ENCODE measurements at regions not wholly inside any gene's neighbourhood (a gene's known extent, or its start where the extent isn't known, plus 50 kb on each side); places are given as distances from the start of the nearest gene placed in this dataset.

GRCh38 chr1:4330805-4331766, 323.3 kb upstream of the AJAP1 start:
- DNase-seq, result no peak

GRCh38 chr1:4331767-4332163, 322.6 kb upstream of the AJAP1 start:
- DNase-seq, result no peak

GRCh38 chr1:4336507-4336906, 317.9 kb upstream of the AJAP1 start:
- DNase-seq, result no peak

DNA sequence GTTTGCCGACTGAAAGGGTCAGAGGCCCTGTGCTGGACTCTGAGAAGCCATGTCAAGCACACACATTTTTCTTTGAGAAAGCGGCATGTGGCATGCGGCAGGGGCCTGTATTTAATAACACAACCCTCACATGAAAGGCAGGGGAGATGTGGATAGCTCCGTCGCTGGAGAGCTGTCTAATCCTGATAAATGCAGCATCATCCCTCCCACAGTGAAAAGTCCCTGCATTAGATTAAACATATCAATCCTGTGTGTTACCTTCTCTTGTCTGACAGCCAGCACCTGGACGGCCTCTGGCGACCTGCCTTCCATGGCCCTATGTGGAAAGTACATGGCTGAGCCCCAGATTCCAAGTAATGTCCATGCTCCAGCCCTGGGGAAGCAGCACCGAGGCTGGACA, 313.0 kb upstream of the AJAP1 start:
- no peak for DNase-seq

DNA sequence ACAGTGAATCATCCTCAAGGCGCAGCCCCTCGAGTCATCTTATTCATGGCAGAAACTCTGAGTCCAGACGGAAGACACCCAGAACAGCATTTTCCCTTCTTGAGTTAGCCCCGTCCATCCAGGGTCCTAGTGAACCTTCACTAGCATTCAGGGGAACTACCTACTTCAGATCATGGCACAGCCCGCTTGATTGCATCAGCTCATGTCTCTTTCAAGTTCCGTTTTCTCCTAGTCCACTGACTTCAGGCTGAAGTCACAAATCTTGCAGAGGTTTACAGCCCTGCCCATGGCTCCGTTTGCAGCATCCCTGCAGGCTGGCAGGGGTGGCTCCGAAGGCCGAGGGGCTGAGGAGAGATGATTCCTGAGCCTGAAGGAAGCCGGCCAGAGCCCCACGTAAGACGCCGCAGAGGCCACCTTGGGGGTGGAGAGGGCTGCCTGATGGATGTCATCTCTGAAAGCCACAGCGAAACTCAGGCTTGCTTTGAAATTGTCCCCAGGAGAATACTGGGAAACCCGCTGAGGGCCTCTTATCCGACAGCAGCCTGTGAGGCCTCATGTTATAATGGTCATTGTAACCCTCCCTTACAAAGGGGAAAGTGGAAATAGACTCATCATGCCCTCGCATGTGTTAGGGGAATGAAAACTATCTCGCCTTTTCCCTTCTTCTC, 310.2 kb upstream of the AJAP1 start:
- DNase-seq, result no peak

DNA sequence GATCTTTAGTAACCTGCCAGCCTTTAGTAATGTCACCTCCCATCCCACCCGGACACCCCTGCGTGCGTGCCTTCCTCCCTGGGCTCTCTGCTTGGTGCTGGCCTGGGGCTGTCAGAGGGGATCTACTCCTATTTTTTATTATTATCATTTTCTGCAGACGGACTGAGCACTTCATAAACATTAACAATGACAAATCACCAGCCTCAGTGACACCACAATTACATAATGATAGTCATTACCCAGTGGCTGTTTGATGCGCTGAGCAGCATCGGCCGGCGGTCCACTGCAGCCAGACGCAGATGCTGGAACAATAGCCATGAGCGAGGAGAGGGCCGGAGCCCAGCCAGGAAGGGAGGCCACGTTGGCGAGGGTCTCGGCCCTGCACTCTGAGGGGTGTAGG, 309.3 kb upstream of the AJAP1 start:
- no peak for DNase-seq

- no peak for DNase-seq
These were observed 308.3 kb upstream of the AJAP1 start for GRCh38 chr1:4346131-4346530.

DNA sequence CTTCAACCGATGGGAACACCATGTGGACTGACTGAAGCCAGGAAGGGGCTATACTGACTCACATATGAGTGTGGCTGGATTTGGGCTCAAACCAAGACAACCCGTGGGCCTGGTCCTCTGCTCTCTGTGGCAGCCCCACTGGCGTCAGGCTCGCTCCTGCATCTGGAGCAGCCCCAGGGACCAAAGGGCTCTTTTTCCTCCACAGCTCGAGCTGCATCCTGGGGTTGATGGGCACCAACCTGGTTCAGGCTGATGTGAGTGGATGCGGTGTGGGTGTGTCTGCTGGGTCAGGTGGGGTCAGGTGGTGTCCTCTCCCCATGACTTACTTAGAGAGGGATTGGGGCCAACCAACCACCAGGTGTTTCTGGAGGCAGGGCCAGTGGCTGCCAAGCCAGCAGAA, 303.0 kb upstream of the AJAP1 start:
- no peak for DNase-seq

GRCh38 chr1:4353090-4353856, 301.1 kb upstream of the AJAP1 start:
- DNase-seq, result no peak

DNA sequence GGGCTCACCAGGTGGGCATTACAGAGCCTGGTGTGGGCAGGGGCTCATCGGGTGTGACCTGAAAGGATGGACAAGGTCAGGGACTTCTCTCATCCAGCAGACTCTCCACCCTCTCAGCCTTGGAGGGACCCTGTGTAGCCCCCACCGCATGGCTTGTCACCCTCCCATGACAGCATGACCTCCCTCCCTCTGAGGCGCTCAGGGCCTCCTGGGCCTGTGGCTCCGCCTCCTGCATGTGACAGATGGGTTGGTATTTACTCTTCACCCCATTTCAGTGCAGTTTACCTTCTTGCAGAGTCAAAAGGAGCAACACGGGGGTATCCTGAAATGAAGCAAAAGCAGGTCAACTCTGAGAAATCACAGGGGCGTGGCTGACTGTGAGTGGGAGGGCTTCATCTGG, 298.6 kb upstream of the AJAP1 start:
- no peak for DNase-seq

GRCh38 chr1:4362314-4363044, 291.9 kb upstream of the AJAP1 start:
- no peak for DNase-seq

- DNase-seq, result no peak
These were observed 288.3 kb upstream of the AJAP1 start for GRCh38 chr1:4366091-4366490.

- no peak for DNase-seq
These were observed 287.1 kb upstream of the AJAP1 start for GRCh38 chr1:4367230-4367777.

DNA sequence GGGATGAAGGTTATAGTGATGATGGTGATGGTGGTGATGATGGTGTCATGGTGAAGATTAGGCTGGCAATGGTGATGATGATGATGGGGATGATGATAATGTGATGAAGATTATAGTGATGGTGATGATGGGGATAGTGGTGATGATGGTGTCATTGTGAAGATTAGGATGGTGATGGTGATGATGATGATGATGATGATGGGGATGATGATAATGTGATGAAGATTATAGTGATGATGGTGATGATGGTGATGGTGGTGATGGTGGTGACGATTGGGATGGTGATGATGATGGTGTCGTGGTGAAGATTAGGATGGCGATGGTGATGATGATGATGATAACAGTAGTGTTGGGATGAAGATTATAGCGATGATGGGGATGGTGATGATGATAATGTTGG, 285.1 kb upstream of the AJAP1 start:
- no peak for DNase-seq

DNA sequence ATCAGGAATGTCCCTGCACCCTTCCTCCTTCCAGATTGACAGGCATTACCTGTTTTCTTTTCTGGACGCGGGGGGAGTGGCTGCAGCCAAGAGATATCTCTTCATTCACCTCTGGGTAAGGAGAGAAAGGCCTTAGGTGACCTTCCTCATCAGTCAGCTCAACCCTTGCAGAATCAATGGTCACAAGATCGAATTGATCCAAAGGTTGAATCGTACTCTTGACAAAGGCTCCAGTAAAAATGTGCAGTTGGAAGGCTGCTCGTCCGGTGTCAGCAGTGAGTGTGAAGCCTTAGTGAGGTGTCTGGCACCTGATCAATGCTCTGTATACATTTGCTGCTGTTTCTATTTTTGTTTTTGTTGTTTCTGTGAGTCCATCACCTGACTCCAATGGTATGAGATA, 282.6 kb upstream of the AJAP1 start:
- DNase-seq, result no peak

DNA sequence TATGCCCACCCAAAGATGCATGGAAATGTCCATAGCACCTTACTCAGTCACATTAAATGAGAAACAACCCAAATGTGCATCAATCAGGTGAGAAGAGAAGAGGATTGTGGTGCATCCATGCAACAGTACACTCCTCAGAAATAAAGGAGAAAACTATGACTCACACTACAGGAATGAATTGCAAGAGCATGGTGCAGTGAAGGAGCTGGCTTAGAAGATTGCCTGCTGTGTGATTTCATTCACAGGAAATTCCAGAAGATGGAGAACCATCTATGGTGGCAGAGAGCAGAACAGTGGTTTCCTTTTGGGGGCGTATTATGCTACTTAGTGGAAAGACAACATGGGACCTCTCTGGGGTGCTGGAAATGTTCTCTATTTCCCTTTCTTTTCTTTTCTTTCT, 278.6 kb upstream of the AJAP1 start:
- no peak for DNase-seq

- no peak for DNase-seq
These were observed 274.8 kb upstream of the AJAP1 start for GRCh38 chr1:4379451-4380175.

DNA sequence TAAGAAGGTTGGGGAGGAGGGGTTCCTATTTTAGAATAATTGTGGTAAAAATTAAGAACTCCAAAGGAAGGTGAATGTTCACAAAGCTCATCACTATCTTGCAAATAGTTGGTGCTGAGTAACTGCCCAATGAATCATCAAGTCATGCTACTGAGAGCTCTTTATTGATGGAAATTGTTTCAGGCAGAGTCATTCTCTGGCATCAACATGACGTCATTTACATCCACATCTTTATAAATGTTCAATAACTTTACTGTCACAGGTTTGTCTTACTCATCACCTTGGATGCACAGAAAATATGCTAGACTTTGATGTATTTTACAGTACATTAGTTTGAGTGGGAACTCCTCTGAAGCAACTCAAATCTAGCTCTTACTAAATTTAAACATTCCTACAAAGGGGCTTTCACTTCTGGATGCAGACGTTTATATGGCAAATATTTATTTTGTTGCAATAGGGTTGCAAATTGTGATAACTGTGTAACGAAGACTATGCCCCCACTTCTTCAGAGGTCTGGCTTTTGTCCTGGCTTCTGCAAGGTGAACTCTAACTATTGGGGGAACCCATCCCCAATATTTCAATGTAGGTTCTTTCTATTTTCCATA, 273.7 kb upstream of the AJAP1 start:
- no peak for DNase-seq

- DNase-seq, result no peak
These were observed 261.2 kb upstream of the AJAP1 start for GRCh38 chr1:4393191-4393590.

DNA sequence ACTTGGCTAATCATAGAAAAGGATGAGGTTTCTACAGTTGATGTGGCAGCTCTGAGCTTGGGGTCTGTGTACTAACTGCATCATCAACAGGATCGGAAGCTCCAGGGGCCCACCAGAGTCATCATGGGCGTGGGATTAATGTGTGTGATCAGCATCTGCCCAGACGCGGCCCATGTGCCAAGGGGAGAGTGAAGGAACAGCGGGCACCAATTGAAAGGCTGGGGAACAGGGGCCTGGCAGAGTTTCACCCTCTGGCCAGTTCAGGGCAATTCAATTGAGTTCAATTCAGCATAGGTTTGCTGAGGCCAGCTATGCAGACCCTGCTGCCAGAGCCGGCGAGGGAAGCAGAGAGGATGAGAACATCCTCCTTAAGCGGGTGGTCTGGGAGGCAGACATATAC, 260.0 kb upstream of the AJAP1 start:
- DNase-seq, result no peak

DNA sequence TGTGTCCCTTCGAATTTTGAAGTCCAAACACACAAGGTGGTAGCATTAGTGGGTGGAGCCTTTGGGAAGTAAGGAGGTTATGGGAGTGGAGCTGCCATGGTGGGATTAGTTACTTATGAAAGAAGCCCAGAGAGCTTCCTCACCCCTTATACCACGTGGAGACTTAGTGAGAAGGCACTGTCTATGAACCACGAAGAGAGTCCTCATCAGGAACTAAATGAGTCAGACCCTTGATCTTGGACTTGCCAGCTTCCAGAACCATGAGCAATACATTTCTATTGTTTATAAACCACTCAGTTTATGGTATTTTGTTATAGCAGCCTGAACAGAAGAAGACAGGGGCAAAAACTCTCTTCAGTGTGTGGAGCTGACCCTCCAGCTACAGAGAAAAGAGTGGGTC, 259.3 kb upstream of the AJAP1 start:
- DNase-seq, result no peak

Data from NCI-H1105 treated with DMSO at 0.1 percent for 48 hours (cell line).